ENCODE measurements at regions not wholly inside any gene's neighbourhood (a gene's known extent, or its start where the extent isn't known, plus 50 kb on each side); places are given as distances from the start of the nearest gene placed in this dataset.

DNA sequence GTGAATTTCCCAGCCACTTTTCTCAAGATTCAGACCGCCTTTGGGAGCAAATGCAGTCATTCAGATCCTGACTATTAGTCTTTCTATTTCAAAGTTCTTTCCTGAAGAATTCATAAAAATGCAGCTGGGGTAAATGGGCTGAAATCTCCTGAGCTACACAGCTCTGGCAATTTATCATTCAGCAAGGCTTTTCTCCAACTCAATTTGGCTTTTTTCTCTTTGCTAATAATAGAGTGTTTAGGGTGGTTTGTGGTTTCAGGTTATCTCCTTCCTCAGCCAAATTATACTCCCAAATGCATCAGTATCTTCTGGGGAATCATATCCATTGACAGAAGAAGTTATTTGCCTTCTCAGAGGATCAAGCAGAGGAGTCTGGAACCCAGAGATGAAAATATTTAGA is 282.4 kb upstream of the SLC14A2 start:
- TF ChIP-seq POLR2A (IDR thresholded peaks at IDR 0.05) = no peak
- TF ChIP-seq CTCF (IDR thresholded peaks at IDR 0.05) = no peak
- no peak for TF ChIP-seq POLR2AphosphoS5 (IDR thresholded peaks at IDR 0.05)
